Ascending aorta (tissue), 2 donors: ENCODE measurements at regions not wholly inside any gene's neighbourhood (a gene's known extent, or its start where the extent isn't known, plus 50 kb on each side); places are given as distances from the start of the nearest gene placed in this dataset.

Experiments used
- DNase-seq, 2 donors: peaks; one replicate each; pipeline ENCODE4 v3.0.0-alpha.2; 2019; ENCODE audit warnings: low spot score in 2 of 2
- H3K27ac ChIP-seq, 2 donors: fragments of 200-600 bp; sonication (generic); one replicate each; pipeline ENCODE4 v1.5.1; 2016 to 2017; ENCODE audit warnings: mild to moderate bottlenecking in 1 of 2
- H3K27me3 ChIP-seq: fragments of 200-600 bp; sonication (generic); one replicate; pipeline ENCODE4 v1.5.1; 2017
- H3K36me3 ChIP-seq, 2 donors: fragments of 200-600 bp; sonication (generic); one replicate each; pipeline ENCODE4 v1.5.1; 2016
- H3K4me1 ChIP-seq, 2 donors: fragments of 200-600 bp; sonication (generic); one replicate each; pipeline ENCODE4 v1.5.1; 2016 to 2017; ENCODE audit warnings: mild to moderate bottlenecking in 1 of 2
- H3K4me3 ChIP-seq, 2 donors: fragments of 200-600 bp; sonication (generic); one replicate each; pipeline ENCODE4 v1.5.1; 2016 to 2017; ENCODE audit warnings: mild to moderate bottlenecking in 1 of 2
- H3K9me3 ChIP-seq, 2 donors: fragments of 200-600 bp; sonication (generic); one replicate each; pipeline ENCODE4 v1.5.1; 2016
- CTCF ChIP-seq, 3 experiments: fragments of 200-600 bp in 2 of 3; fragments of 450-650 bp in 1 of 3; sonication (generic) in 2 of 3; IDR thresholded peaks; one replicate each; pipeline ENCODE4 v1.5.1; 2016 to 2019; ENCODE audit warnings: antibody characterized with exemption in 3 of 3, mild to moderate bottlenecking in 1 of 3, moderate library complexity in 1 of 3
- intact Hi-C: fragments of 100-400 bp; cut with DNase I; formaldehyde crosslinking; loops from one replicate; pipeline ENCODE4 v1.15.1; 2023

GRCh38 chr10:64014281-64014680, 493.1 kb downstream of the REEP3 start:
- no peak overlapping the region for H3K4me3 ChIP-seq
- H3K9me3 ChIP-seq = no peaks in the 10 kb centered on the region
- no peak for TF ChIP-seq CTCF (IDR thresholded peaks at IDR 0.05)
- H3K27ac ChIP-seq = no peak overlapping the region
- no peak for DNase-seq
- no peaks in the 10 kb centered on the region for H3K27me3 ChIP-seq
- H3K4me1 ChIP-seq = no peaks in the 10 kb centered on the region
- intact Hi-C loops = no loop called here
- no peaks in the 10 kb centered on the region for H3K36me3 ChIP-seq

- TF ChIP-seq CTCF (IDR thresholded peaks at IDR 0.05) = no peak
- Histone ChIP-seq H3K4me3 (no peak overlapping the region), H3K27me3 (no peaks in the 10 kb centered on the region), H3K9me3 (no peaks in the 10 kb centered on the region), H3K36me3 (no peaks in the 10 kb centered on the region), H3K4me1 (no peaks in the 10 kb centered on the region), H3K27ac (no peak overlapping the region)
- no peak for DNase-seq
- intact Hi-C loops = no loop called here
Observed at GRCh38 chr10:64023926-64024470, 502.8 kb downstream of the REEP3 start.

GRCh38 chr10:64033711-64034110, 512.5 kb downstream of the REEP3 start:
- DNase-seq = no peak
- Histone ChIP-seq H3K9me3 (no peaks in the 10 kb centered on the region), H3K4me3 (no peak overlapping the region), H3K36me3 (no peaks in the 10 kb centered on the region), H3K27me3 (no peaks in the 10 kb centered on the region), H3K4me1 (no peaks in the 10 kb centered on the region), H3K27ac (no peak overlapping the region)
- intact Hi-C loops = no loop called here
- no peak for TF ChIP-seq CTCF (IDR thresholded peaks at IDR 0.05)

GRCh38 chr10:64036321-64036930, 515.2 kb downstream of the REEP3 start:
- DNase-seq = no peak
- Histone ChIP-seq H3K4me1 (peaks cover 0 to 3% of the 10 kb centered on the region in 2 donors), H3K27ac (no peak overlapping the region), H3K36me3 (no peaks in the 10 kb centered on the region), H3K27me3 (no peaks in the 10 kb centered on the region), H3K9me3 (no peaks in the 10 kb centered on the region), H3K4me3 (no peak overlapping the region)
- intact Hi-C loops = no loop called here
- no peak for TF ChIP-seq CTCF (IDR thresholded peaks at IDR 0.05)

- Histone ChIP-seq H3K27me3 (no peaks in the 10 kb centered on the region), H3K36me3 (no peaks in the 10 kb centered on the region), H3K9me3 (no peaks in the 10 kb centered on the region), H3K27ac (no peak overlapping the region), H3K4me3 (no peak overlapping the region), H3K4me1 (peaks cover 0 to 5% of the 10 kb centered on the region in 2 donors)
- no peak for TF ChIP-seq CTCF (IDR thresholded peaks at IDR 0.05)
- intact Hi-C loops = no loop called here
- DNase-seq = no peak
Observed at GRCh38 chr10:64037071-64037661, 516.0 kb downstream of the REEP3 start.
